Cardiac septum (tissue), 1 donor: ENCODE measurements at regions not wholly inside any gene's neighbourhood (a gene's known extent, or its start where the extent isn't known, plus 50 kb on each side); places are given as distances from the start of the nearest gene placed in this dataset.

ENCODE experiments used
- DNase-seq: peaks from one replicate; pipeline ENCODE4 v3.0.0-alpha.2; 2020; ENCODE audit warnings: low spot score
- intact Hi-C: fragments of 100-400 bp; cut with DNase I; formaldehyde crosslinking; loops from one replicate; pipeline ENCODE4 v1.14.0; 2022
- donor health status: DM: no; HTN: no; CAD: no.

- intact Hi-C loops: no loop called here
- no peak for DNase-seq
These were observed 148.3 kb downstream of the KCNA5 start for GRCh38 chr12:5191803-5192538.

GRCh38 chr12:5192726-5193125, 149.0 kb downstream of the KCNA5 start:
- DNase-seq: no peak
- intact Hi-C loops: no loop called here

GRCh38 chr12:5194306-5194705, 150.6 kb downstream of the KCNA5 start:
- intact Hi-C loops: no loop called here
- no peak for DNase-seq

GRCh38 chr12:5195244-5195643, 151.6 kb downstream of the KCNA5 start:
- DNase-seq: no peak
- intact Hi-C loops: no loop called here

GRCh38 chr12:5195691-5196090, 152.0 kb downstream of the KCNA5 start:
- DNase-seq: no peak
- intact Hi-C loops: no loop called here

GRCh38 chr12:5197131-5197530, 153.5 kb downstream of the KCNA5 start:
- DNase-seq: no peak
- intact Hi-C loops: no loop called here

GRCh38 chr12:5197656-5198055, 154.0 kb downstream of the KCNA5 start:
- intact Hi-C loops: no loop called here
- DNase-seq: no peak

- no peak for DNase-seq
These were observed 156.8 kb downstream of the KCNA5 start for GRCh38 chr12:5200278-5201087.

GRCh38 chr12:5201554-5202218, 158.0 kb downstream of the KCNA5 start:
- intact Hi-C loops: loop anchor here (2.0 kb wide), 1 partner anchor 241 kb away; no protein-coding TSS in a partner anchor
- no peak for DNase-seq

More at GRCh38 chr12:5200278-5201087, 156.8 kb downstream of the KCNA5 start:
- intact Hi-C loops: loop anchor here (2.0 kb wide), 1 partner anchor 242 kb away; no protein-coding TSS in a partner anchor

- no peak for DNase-seq
- intact Hi-C loops: no loop called here
These were observed 159.6 kb downstream of the KCNA5 start for GRCh38 chr12:5203274-5203673.

GRCh38 chr12:5203720-5204119, 160.0 kb downstream of the KCNA5 start:
- intact Hi-C loops: no loop called here
- DNase-seq: no peak

- DNase-seq: no peak
- intact Hi-C loops: no loop called here
These were observed 160.6 kb downstream of the KCNA5 start for GRCh38 chr12:5204271-5204670.

- intact Hi-C loops: no loop called here
- no peak for DNase-seq
These were observed 161.2 kb downstream of the KCNA5 start for GRCh38 chr12:5204831-5205230.

- no peak for DNase-seq
- intact Hi-C loops: no loop called here
These were observed 162.9 kb downstream of the KCNA5 start for GRCh38 chr12:5206401-5207175.

- no peak for DNase-seq
- intact Hi-C loops: no loop called here
These were observed 166.7 kb downstream of the KCNA5 start for GRCh38 chr12:5210179-5210922.

- intact Hi-C loops: no loop called here
- DNase-seq: no peak
These were observed 167.2 kb downstream of the KCNA5 start for GRCh38 chr12:5210923-5211290.

GRCh38 chr12:5213336-5213735, 169.7 kb downstream of the KCNA5 start:
- DNase-seq: no peak
- intact Hi-C loops: no loop called here

GRCh38 chr12:5213990-5214389, 170.3 kb downstream of the KCNA5 start:
- intact Hi-C loops: no loop called here
- DNase-seq: no peak

GRCh38 chr12:5217936-5218335, 174.3 kb downstream of the KCNA5 start:
- intact Hi-C loops: no loop called here
- DNase-seq: no peak
